HEK293T (cell line): ENCODE measurements at regions not wholly inside any gene's neighbourhood (a gene's known extent, or its start where the extent isn't known, plus 50 kb on each side); places are given as distances from the start of the nearest gene placed in this dataset.

Source experiments
- CTCF ChIA-PET: fragments of 350-600 bp; formaldehyde crosslinking; extraction: SDS; loops from one replicate; lab custom pipeline; 2021; ENCODE audit warnings: antibody characterized with exemption, inconsistent platforms; lab: Yijun Ruan, JAX
- POLR2A ChIA-PET: fragments of 350-600 bp; formaldehyde crosslinking; extraction: SDS; loops from one replicate; lab custom pipeline; 2020; ENCODE audit warnings: antibody characterized with exemption, inconsistent platforms; lab: Yijun Ruan, JAX
- DNase-seq: peaks from one replicate; pipeline ENCODE4 v3.0.0; 2012; ENCODE audit warnings: mixed read lengths; ENCODE audit errors: extremely low spot score
- ARNT ChIP-seq: fragments of 450-650 bp; IDR thresholded peaks from 2 replicates; pipeline ENCODE4 v1.6.1; 2017; ENCODE audit warnings: mild to moderate bottlenecking
- BHLHE40 ChIP-seq: fragments of 450-650 bp; IDR thresholded peaks from 2 replicates; pipeline ENCODE4 v1.6.1; 2016; ENCODE audit warnings: mild to moderate bottlenecking, moderate library complexity, borderline replicate concordance
- CTBP1 ChIP-seq: fragments of 450-650 bp; IDR thresholded peaks from 2 replicates; pipeline ENCODE4 v1.6.1; 2016; ENCODE audit warnings: borderline replicate concordance
- ELF4 ChIP-seq: fragments of 450-650 bp; IDR thresholded peaks from 2 replicates; pipeline ENCODE4 v1.6.1; 2017; ENCODE audit warnings: antibody characterized with exemption
- FOXA1 ChIP-seq: fragments of 450-650 bp; IDR thresholded peaks from 2 replicates; pipeline ENCODE4 v1.6.1; 2016; ENCODE audit warnings: mild to moderate bottlenecking
- FOXK2 ChIP-seq: fragments of 450-650 bp; IDR thresholded peaks from 2 replicates; pipeline ENCODE4 v1.6.1; 2016; ENCODE audit warnings: mild to moderate bottlenecking
- FOXM1 ChIP-seq: fragments of 450-650 bp; IDR thresholded peaks from 2 replicates; pipeline ENCODE4 v1.6.1; 2017; ENCODE audit warnings: mild to moderate bottlenecking, borderline replicate concordance
- HDGF ChIP-seq: fragments of 450-650 bp; IDR thresholded peaks from 2 replicates; pipeline ENCODE4 v1.6.1; 2017; ENCODE audit warnings: antibody characterized with exemption, borderline replicate concordance
- L3MBTL2 ChIP-seq: fragments of 450-650 bp; conservative IDR thresholded peaks from 2 replicates; pipeline ENCODE4 v1.6.1; 2016; ENCODE audit warnings: mild to moderate bottlenecking
- LEF1 ChIP-seq: fragments of 450-650 bp; IDR thresholded peaks from 2 replicates; pipeline ENCODE4 v1.6.1; 2017; ENCODE audit warnings: mild to moderate bottlenecking, borderline replicate concordance
- NFRKB ChIP-seq: fragments of 450-650 bp; IDR thresholded peaks from 2 replicates; pipeline ENCODE4 v1.6.1; 2016; ENCODE audit warnings: mild to moderate bottlenecking, moderate library complexity
- PKNOX1 ChIP-seq: fragments of 450-650 bp; IDR thresholded peaks from 2 replicates; pipeline ENCODE4 v1.6.1; 2016
- SP1 ChIP-seq: fragments of 450-650 bp; IDR thresholded peaks from 2 replicates; pipeline ENCODE4 v1.6.1; 2017
- SUZ12 ChIP-seq: fragments of 450-650 bp; IDR thresholded peaks from 2 replicates; pipeline ENCODE4 v1.6.1; 2016; ENCODE audit warnings: mild to moderate bottlenecking
- TARDBP ChIP-seq: fragments of 450-650 bp; IDR thresholded peaks from 2 replicates; pipeline ENCODE4 v1.6.1; 2016
- ZNF384 ChIP-seq: fragments of 450-650 bp; IDR thresholded peaks from 2 replicates; pipeline ENCODE4 v1.6.1; 2016

GRCh38 chr9:129289131-129289731 is 111.2 kb upstream of the IER5L start:
- no peak for DNase-seq
- CTCF ChIA-PET, result no interaction called here

GRCh38 chr9:129287619-129288305 is 109.7 kb upstream of the IER5L start:
- TF ChIP-seq ZNF384, result no peak
- TF ChIP-seq FOXK2, result no peak
- TF ChIP-seq ARNT, result no peak
- no peak for TF ChIP-seq ELF4
- no peak for TF ChIP-seq FOXM1
- no peak for TF ChIP-seq FOXA1
- no peak for TF ChIP-seq PKNOX1
- TF ChIP-seq TARDBP, result no peak
- TF ChIP-seq HDGF, result no peak
- no peak for TF ChIP-seq SP1
- no peak for TF ChIP-seq L3MBTL2
- no peak for TF ChIP-seq SUZ12
- POLR2A ChIA-PET, result no interaction called here
- no peak for DNase-seq
- CTCF ChIA-PET, result no interaction called here

More at GRCh38 chr9:129289131-129289731, 111.2 kb upstream of the IER5L start:
- TF ChIP-seq SUZ12, result no peak
- no peak for TF ChIP-seq L3MBTL2
- TF ChIP-seq FOXM1, result no peak
- TF ChIP-seq TARDBP, result no peak
- no peak for TF ChIP-seq ZNF384
- TF ChIP-seq LEF1, result no peak
- TF ChIP-seq CTBP1, result no peak
- TF ChIP-seq NFRKB, result no peak
- no peak for TF ChIP-seq FOXA1
- TF ChIP-seq FOXK2, result no peak
- POLR2A ChIA-PET, result no interaction called here

- POLR2A ChIA-PET, result no interaction called here
- TF ChIP-seq HDGF (no peak), PKNOX1 (peak; percentile 56), SP1 (no peak), FOXK2 (no peak)
- no peak for DNase-seq
- CTCF ChIA-PET, result no interaction called here
Measured at GRCh38 chr9:129285979-129286772, 108.1 kb upstream of the IER5L start.

- TF ChIP-seq FOXK2, result no peak
- TF ChIP-seq ARNT, result no peak
- TF ChIP-seq BHLHE40, result no peak
- no peak for TF ChIP-seq FOXM1
- TF ChIP-seq ELF4, result no peak
- TF ChIP-seq CTBP1, result no peak
- TF ChIP-seq TARDBP, result no peak
- no peak for TF ChIP-seq SP1
- no peak for TF ChIP-seq NFRKB
- TF ChIP-seq FOXA1, result no peak
- TF ChIP-seq LEF1, result no peak
- TF ChIP-seq L3MBTL2, result no peak
- no peak for TF ChIP-seq ZNF384
- no peak for TF ChIP-seq PKNOX1
- ChIA-PET CTCF (no interaction called here), POLR2A (no interaction called here)
- DNase-seq, result no peak
Measured at GRCh38 chr9:129285382-129285781, 107.3 kb upstream of the IER5L start.

- TF ChIP-seq ZNF384 (no peak), SUZ12 (no peak), L3MBTL2 (no peak), FOXM1 (no peak), FOXK2 (no peak), TARDBP (no peak)
- DNase-seq, result no peak
- POLR2A ChIA-PET, result no interaction called here
- CTCF ChIA-PET, result no interaction called here
Measured at GRCh38 chr9:129284607-129285291, 106.7 kb upstream of the IER5L start.
